BJ (cell line): ENCODE measurements at regions not wholly inside any gene's neighbourhood (a gene's known extent, or its start where the extent isn't known, plus 50 kb on each side); places are given as distances from the start of the nearest gene placed in this dataset.
"Not testable (repeated sequence)": the region's sequence is repeated elsewhere in the genome, so short reads cannot be mapped to it uniquely, and the experiment has no call there.

ENCODE experiments used
- CTCF ChIA-PET: fragments of 350-600 bp; formaldehyde crosslinking; extraction: SDS; loops from one replicate; lab custom pipeline; 2021; ENCODE audit warnings: antibody characterized with exemption, inconsistent platforms; lab: Yijun Ruan, JAX
- POLR2A ChIA-PET: fragments of 300-600 bp; sonication (Branson Sonifier 250); formaldehyde crosslinking; extraction: SDS; loops from one replicate; lab custom pipeline; 2021; ENCODE audit warnings: antibody characterized with exemption; lab: Charles Lee
- DNase-seq: peaks from one replicate; pipeline ENCODE4 v3.0.0-alpha.2; 2011; ENCODE audit warnings: low read depth
- H3K27me3 ChIP-seq: 2 replicates; pipeline ENCODE4 v1.6.0; 2011; ENCODE audit warnings: low read length; ENCODE audit not compliant: control insufficient read depth, insufficient read depth
- H3K36me3 ChIP-seq: 2 replicates; pipeline ENCODE4 v1.5.1; 2011; ENCODE audit warnings: low read length; ENCODE audit not compliant: control insufficient read depth, insufficient read depth
- H3K4me3 ChIP-seq: 2 replicates; pipeline ENCODE4 v1.5.1; 2011; ENCODE audit warnings: low read depth, mild to moderate bottlenecking, control low read depth, low read length
- TF ChIP-seq, protein P1 (sequence below): IDR thresholded peaks from 2 replicates; pipeline ENCODE4 v1.5.1; 2011; ENCODE audit warnings: low read depth, mild to moderate bottlenecking, control low read depth, inconsistent platforms, low read length, moderate library complexity; ENCODE audit not compliant: insufficient read depth

- Histone ChIP-seq H3K4me3 (no peak overlapping the region), H3K27me3 (no peaks in the 10 kb centered on the region), H3K36me3 (no peaks in the 10 kb centered on the region)
- TF ChIP-seq, protein P1, sequence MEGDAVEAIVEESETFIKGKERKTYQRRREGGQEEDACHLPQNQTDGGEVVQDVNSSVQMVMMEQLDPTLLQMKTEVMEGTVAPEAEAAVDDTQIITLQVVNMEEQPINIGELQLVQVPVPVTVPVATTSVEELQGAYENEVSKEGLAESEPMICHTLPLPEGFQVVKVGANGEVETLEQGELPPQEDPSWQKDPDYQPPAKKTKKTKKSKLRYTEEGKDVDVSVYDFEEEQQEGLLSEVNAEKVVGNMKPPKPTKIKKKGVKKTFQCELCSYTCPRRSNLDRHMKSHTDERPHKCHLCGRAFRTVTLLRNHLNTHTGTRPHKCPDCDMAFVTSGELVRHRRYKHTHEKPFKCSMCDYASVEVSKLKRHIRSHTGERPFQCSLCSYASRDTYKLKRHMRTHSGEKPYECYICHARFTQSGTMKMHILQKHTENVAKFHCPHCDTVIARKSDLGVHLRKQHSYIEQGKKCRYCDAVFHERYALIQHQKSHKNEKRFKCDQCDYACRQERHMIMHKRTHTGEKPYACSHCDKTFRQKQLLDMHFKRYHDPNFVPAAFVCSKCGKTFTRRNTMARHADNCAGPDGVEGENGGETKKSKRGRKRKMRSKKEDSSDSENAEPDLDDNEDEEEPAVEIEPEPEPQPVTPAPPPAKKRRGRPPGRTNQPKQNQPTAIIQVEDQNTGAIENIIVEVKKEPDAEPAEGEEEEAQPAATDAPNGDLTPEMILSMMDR = no peak
- POLR2A ChIA-PET = no interaction called here
- no peak for DNase-seq
- CTCF ChIA-PET = no interaction called here
Measured at GRCh38 chr10:121378251-121378801, 219.9 kb downstream of the FGFR2 start.

DNA sequence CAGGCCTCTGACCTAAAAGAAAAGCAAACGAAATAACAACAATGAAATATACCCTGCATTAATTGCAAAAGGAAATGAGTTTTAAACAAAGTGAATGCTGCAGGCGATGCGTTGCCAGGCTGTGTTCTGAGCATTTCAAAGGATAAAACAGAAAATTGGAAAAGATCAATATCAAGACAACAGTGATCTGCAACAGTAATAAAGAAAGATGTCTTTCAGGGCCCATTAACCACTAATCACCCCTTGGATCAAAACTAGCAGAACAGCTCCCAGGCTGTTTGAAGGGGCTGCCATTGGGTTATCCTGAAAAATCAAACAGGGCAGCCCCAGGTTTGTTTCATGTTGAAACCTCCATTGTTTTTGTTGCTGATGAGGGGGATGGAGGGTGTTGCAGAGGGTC is 219.2 kb downstream of the FGFR2 start:
- ChIA-PET POLR2A (no interaction called here), CTCF (no interaction called here)
- no peaks in the 10 kb centered on the region for H3K27me3 ChIP-seq
- TF ChIP-seq, protein P1 = no peak
- DNase-seq = no peak
- H3K36me3 ChIP-seq = no peaks in the 10 kb centered on the region
- H3K4me3 ChIP-seq = no peak overlapping the region

DNA sequence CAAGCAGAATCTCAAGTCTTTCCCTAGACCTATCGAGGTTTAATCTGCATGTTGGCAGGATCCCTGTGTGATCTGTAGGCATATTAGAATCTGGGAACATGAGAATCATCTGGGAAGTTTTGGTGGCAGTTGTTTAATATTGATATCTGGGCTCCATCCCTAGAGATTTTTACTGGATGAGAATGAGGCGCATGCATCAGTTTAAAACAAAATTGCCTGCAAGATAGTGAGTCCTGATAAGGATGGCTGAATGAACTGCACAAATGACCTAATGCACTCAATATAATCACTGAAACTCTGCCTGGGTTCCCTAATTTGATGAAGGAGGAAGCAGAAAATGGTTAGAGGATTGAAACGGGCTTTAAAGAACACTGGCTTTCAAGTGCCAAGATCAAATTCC is 218.0 kb downstream of the FGFR2 start:
- Histone ChIP-seq H3K27me3 (no peaks in the 10 kb centered on the region), H3K4me3 (no peak overlapping the region), H3K36me3 (no peaks in the 10 kb centered on the region)
- TF ChIP-seq, protein P1 = no peak
- ChIA-PET CTCF (no interaction called here), POLR2A (no interaction called here)
- DNase-seq = no peak

DNA sequence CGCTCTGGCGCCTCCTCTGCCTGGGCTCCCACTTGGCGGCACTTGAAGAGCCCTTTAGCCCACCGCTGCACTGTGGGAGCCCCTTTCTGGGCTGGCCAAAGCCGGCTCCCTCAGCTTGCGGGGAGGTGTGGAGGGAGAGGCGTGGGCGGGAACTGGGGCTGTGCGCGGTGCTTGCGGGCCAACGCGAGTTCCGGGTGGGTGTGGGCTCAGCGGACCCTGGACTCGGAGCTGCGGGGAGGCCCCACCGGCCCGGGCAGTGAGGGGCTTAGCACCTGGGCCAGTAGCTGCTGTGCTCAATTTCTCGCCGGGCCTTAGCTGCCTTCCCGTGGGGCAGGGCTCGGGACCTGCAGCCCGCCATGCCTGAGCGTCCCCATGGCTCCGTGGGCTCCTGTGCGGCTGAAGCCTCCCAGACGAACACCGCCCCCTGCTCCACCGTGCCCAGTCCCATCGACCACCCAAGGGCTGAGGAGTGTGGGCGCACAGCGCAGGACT is 216.2 kb downstream of the FGFR2 start:
- DNase-seq, CTCF ChIA-PET, H3K4me3 ChIP-seq, H3K27me3 ChIP-seq, H3K36me3 ChIP-seq, POLR2A ChIA-PET: not testable (repeated sequence)

GRCh38 chr10:121385136-121385535 is 213.1 kb downstream of the FGFR2 start:
- no peaks in the 10 kb centered on the region for H3K27me3 ChIP-seq
- DNase-seq = no peak
- ChIA-PET POLR2A (no interaction called here), CTCF (no interaction called here)
- TF ChIP-seq, protein P1 = no peak
- H3K4me3 ChIP-seq = no peak overlapping the region
- H3K36me3 ChIP-seq = no peaks in the 10 kb centered on the region

DNA sequence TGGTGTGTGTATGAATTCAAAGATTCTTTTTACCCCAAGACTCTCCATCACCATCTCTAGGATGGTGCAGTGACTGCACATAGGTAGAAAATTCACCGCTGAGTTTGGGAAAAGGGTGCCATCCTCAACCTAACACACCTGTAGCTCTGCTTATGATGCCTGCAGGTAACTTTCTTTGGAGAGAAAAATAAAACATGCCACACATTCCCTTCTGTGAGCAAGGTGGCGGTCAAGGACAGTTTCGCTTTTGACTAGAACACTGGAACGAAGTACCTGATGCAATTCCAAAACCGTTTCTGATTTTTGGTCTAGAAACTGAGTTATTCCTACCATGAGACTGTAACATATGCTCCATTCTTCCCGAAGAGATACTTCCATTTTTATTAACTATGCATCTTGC is 205.6 kb downstream of the FGFR2 start:
- TF ChIP-seq, protein P1 = no peak
- POLR2A ChIA-PET = no interaction called here
- no peaks in the 10 kb centered on the region for H3K36me3 ChIP-seq
- DNase-seq = no peak
- no peak overlapping the region for H3K4me3 ChIP-seq
- no peaks in the 10 kb centered on the region for H3K27me3 ChIP-seq
- CTCF ChIA-PET = no interaction called here
